ACC112 (cell line): ENCODE measurements at regions not wholly inside any gene's neighbourhood (a gene's known extent, or its start where the extent isn't known, plus 50 kb on each side); places are given as distances from the start of the nearest gene placed in this dataset.

ENCODE experiments used
- H2AFZ ChIP-seq: fragments of 200-600 bp; sonication (generic); one replicate; pipeline ENCODE4 v1.6.0; 2017; ENCODE audit warnings: antibody characterized with exemption, low read length; ENCODE audit not compliant: unreplicated experiment
- H3K27ac ChIP-seq: fragments of 200-600 bp; sonication (generic); 2 replicates; pipeline ENCODE4 v1.5.1; 2014; ENCODE audit warnings: low read depth, mild to moderate bottlenecking, antibody characterized with exemption, low read length, moderate library complexity
- H3K27me3 ChIP-seq: fragments of 200-600 bp; sonication (generic); 2 replicates; pipeline ENCODE4 v1.6.1; 2014; ENCODE audit warnings: mild to moderate bottlenecking, antibody characterized with exemption, low read length, moderate library complexity, mixed read lengths; ENCODE audit not compliant: insufficient read depth
- H3K36me3 ChIP-seq: fragments of 200-600 bp; sonication (generic); 2 replicates; pipeline ENCODE4 v1.6.1; 2016; ENCODE audit warnings: mild to moderate bottlenecking, antibody characterized with exemption, low read length, moderate library complexity, mixed read lengths; ENCODE audit not compliant: insufficient read depth
- H3K4me1 ChIP-seq: fragments of 200-600 bp; sonication (generic); one replicate; pipeline ENCODE4 v1.6.1; 2016; ENCODE audit warnings: low read length, mixed read lengths; ENCODE audit not compliant: insufficient read depth, unreplicated experiment, control insufficient read depth
- H3K4me3 ChIP-seq: fragments of 200-600 bp; sonication (generic); 2 replicates; pipeline ENCODE4 v1.5.1; 2014; ENCODE audit warnings: mild to moderate bottlenecking, low read depth, low read length
- H3K79me2 ChIP-seq: fragments of 200-600 bp; sonication (generic); one replicate; pipeline ENCODE4 v1.6.0; 2016; ENCODE audit warnings: low read length; ENCODE audit not compliant: control insufficient read depth, unreplicated experiment, insufficient read depth

DNA sequence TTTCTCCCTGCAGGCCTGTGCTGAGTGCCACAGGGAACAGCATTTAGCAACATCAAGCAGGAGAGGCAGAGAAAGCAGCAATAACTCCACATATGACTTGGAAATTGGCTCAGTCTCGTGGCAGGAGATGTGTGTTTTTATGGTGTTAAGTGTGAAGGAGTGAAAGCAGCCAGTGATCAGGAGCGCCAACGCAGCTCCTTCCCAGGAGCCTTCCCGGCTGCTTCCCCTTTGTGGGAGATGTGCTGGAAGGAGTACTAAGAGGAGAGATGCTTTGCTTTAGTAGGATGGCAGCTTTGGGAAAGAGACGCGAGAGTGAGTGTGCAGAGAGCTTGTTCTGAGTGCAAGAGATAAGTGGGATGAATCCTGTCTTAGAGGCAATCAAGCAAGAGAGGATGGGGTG is 54.7 kb upstream of the KIRREL3 start:
- Histone ChIP-seq H3K36me3 (no peaks in the 10 kb centered on the region), H3K79me2 (no peaks in the 10 kb centered on the region), H3K4me3 (no peak overlapping the region), H3K4me1 (no peaks in the 10 kb centered on the region), H3K27me3 (0 out of 2 replicates have a peak, but pooled peaks cover 2% of the 10 kb centered on the region), H2AFZ (no peak overlapping the region), H3K27ac (no peak overlapping the region)

DNA sequence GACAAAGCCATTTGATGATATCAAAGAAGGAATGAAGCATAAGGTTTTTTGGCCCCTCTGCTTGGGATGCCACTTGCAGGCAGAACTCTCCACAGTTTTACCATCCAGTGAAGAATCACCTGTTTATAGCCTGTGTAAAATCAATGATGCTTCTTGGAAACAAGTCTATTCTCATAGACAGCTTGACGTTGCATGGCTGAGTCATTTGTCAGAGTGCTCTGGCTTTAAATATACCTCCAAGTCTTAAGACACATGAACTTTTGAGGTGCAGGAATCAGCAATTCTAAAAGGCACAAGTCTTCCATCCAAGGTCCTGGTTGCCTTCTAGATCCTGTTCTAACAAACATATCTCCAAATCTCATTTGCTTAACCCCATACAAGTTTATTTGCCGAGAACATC is 53.6 kb upstream of the KIRREL3 start:
- no peaks in the 10 kb centered on the region for H3K27me3 ChIP-seq
- H3K4me3 ChIP-seq, result no peak overlapping the region
- H3K4me1 ChIP-seq, result no peaks in the 10 kb centered on the region
- H3K27ac ChIP-seq, result no peak overlapping the region
- no peaks in the 10 kb centered on the region for H3K79me2 ChIP-seq
- H3K36me3 ChIP-seq, result no peaks in the 10 kb centered on the region
- no peak overlapping the region for H2AFZ ChIP-seq

- H3K4me1 ChIP-seq, result no peaks in the 10 kb centered on the region
- no peak overlapping the region for H3K27ac ChIP-seq
- H3K27me3 ChIP-seq, result peaks cover 5% of the 10 kb centered on the region; the same call in 1 of the 2 replicates
- no peaks in the 10 kb centered on the region for H3K79me2 ChIP-seq
- no peak overlapping the region for H2AFZ ChIP-seq
- H3K4me3 ChIP-seq, result no peak overlapping the region
- H3K36me3 ChIP-seq, result no peaks in the 10 kb centered on the region
Observed at GRCh38 chr11:127052404-127052803, 51.8 kb upstream of the KIRREL3 start.
